ENCODE measurements at regions not wholly inside any gene's neighbourhood (a gene's known extent, or its start where the extent isn't known, plus 50 kb on each side); places are given as distances from the start of the nearest gene placed in this dataset.

GRCh38 chr11:70542811-70543210 is 144.5 kb downstream of the CTTN start:
- TF ChIP-seq CTCF (IDR thresholded peaks at IDR 0.05), result no peak
- intact Hi-C loops (cut with DNase I), result no loop called here
- H3K27ac ChIP-seq, result no peak overlapping the region
- 85 to 92% (median 89%) methylated on average over 12 of the region's 12 CpGs for WGBS, 3 donors
- no peak overlapping the region for H3K4me3 ChIP-seq
- H3K9me3 ChIP-seq, result no peaks in the 10 kb centered on the region
- peaks cover 0 to 39% (median 18%) of the 10 kb centered on the region in 3 donors for H3K27me3 ChIP-seq (ENCODE audit: insufficient read depth in 3 of 3, low read length in 2 of 3)
- ATAC-seq (no peak), DNase-seq (peak in 1 of 2 donors; percentile 11)
- H3K4me1 ChIP-seq, result no peaks in the 10 kb centered on the region
- no peaks in the 10 kb centered on the region for H3K36me3 ChIP-seq (ENCODE audit: insufficient read depth in 1 of 2, low read depth in 1 of 2)

- ATAC-seq, result no peak
- TF ChIP-seq CTCF (IDR thresholded peaks at IDR 0.05), result no peak
- Histone ChIP-seq H3K4me3 (no peak overlapping the region), H3K9me3 (no peaks in the 10 kb centered on the region), H3K27ac (no peak overlapping the region), H3K4me1 (no peaks in the 10 kb centered on the region), H3K36me3 (ENCODE audit: insufficient read depth in 1 of 2, low read depth in 1 of 2) (no peaks in the 10 kb centered on the region), H3K27me3 (ENCODE audit: insufficient read depth in 3 of 3, low read length in 2 of 3) (peaks cover 0 to 44% (median 18%) of the 10 kb centered on the region in 3 donors)
- no peak for DNase-seq
- intact Hi-C loops (cut with DNase I), result no loop called here
- 69 to 74% (median 71%) methylated on average over 7 of the region's 7 CpGs for WGBS, 3 donors
Measured at GRCh38 chr11:70543611-70544010, 145.3 kb downstream of the CTTN start.

- ATAC-seq (no peak), DNase-seq (peak in 1 of 2 donors; percentile 38)
- TF ChIP-seq CTCF (IDR thresholded peaks at IDR 0.05), result no peak
- intact Hi-C loops (cut with DNase I), result no loop called here
- Histone ChIP-seq H3K36me3 (ENCODE audit: insufficient read depth in 1 of 2, low read depth in 1 of 2) (no peaks in the 10 kb centered on the region), H3K4me1 (no peaks in the 10 kb centered on the region), H3K9me3 (no peaks in the 10 kb centered on the region), H3K4me3 (no peak overlapping the region), H3K27me3 (ENCODE audit: insufficient read depth in 3 of 3, low read length in 2 of 3) (peaks cover 0 to 48% (median 16%) of the 10 kb centered on the region in 3 donors), H3K27ac (no peak overlapping the region)
- WGBS, 3 donors, result 55 to 67% (median 55%) methylated on average over 17 of the region's 17 CpGs
Measured at GRCh38 chr11:70544067-70544773, 145.9 kb downstream of the CTTN start.

GRCh38 chr11:70544774-70545609 is 146.7 kb downstream of the CTTN start:
- Histone ChIP-seq H3K9me3 (no peaks in the 10 kb centered on the region), H3K4me3 (no peak overlapping the region), H3K4me1 (no peaks in the 10 kb centered on the region), H3K27me3 (ENCODE audit: insufficient read depth in 3 of 3, low read length in 2 of 3) (peaks cover 0 to 56% (median 16%) of the 10 kb centered on the region in 3 donors), H3K27ac (no peak overlapping the region), H3K36me3 (ENCODE audit: insufficient read depth in 1 of 2, low read depth in 1 of 2) (no peaks in the 10 kb centered on the region)
- 27 to 39% (median 30%) methylated on average over 34 to 36 of the region's 36 CpGs for WGBS, 3 donors
- no peak for TF ChIP-seq CTCF (IDR thresholded peaks at IDR 0.05)
- intact Hi-C loops (cut with DNase I), result no loop called here
- ATAC-seq (no peak), DNase-seq (peak in 1 of 2 donors; percentile 29)
